ENCODE measurements at regions not wholly inside any gene's neighbourhood (a gene's known extent, or its start where the extent isn't known, plus 50 kb on each side); places are given as distances from the start of the nearest gene placed in this dataset.

DNA sequence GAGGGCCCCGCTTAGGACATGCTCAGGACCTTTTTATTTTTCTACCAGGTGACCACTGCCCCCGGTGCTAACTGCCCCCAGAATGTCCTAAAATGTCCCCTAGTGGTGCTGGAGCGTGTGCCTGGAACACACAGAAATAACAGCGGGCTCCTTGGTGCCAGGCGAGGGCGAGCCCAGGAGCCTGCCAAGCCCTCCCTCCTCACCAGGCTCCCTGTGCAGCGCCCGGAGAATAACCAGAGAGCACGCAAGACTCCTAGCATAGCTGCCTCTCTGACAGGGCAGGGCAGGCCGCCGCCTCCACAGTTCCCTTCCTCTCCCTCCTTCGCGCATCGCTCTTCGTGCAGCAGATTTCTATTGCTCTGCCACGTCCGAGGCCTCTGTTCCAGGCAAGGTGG, 84.3 kb upstream of the ZNF516 start:
- TF ChIP-seq CTCF (IDR thresholded peaks at IDR 0.05) (no peak), EZH2 (IDR thresholded peaks at IDR 0.05) (no peak), EZH2phosphoT487 (IDR thresholded peaks at IDR 0.05) (no peak)

All from neural progenitor cell (in vitro differentiated cells).